GM19372 (cell line): ENCODE measurements at regions not wholly inside any gene's neighbourhood (a gene's known extent, or its start where the extent isn't known, plus 50 kb on each side); places are given as distances from the start of the nearest gene placed in this dataset.
"Not testable (repeated sequence)": the region's sequence is repeated elsewhere in the genome, so short reads cannot be mapped to it uniquely, and the experiment has no call there.

Experiments used
- ATAC-seq: cut with Tn5 transposase; IDR thresholded peaks from one replicate; pipeline ENCODE4 v1.9.1; 2021; ENCODE audit warnings: mild to moderate bottlenecking, low read depth, moderate library complexity; ENCODE audit not compliant: unreplicated experiment

- no peak for ATAC-seq
Measured at GRCh38 chrX:45845142-45845541, 644.5 kb upstream of the DIPK2B start.

GRCh38 chrX:45843518-45843917 is 642.8 kb upstream of the DIPK2B start:
- ATAC-seq, result no peak

- ATAC-seq, result no peak
Measured at GRCh38 chrX:45842926-45843315, 642.2 kb upstream of the DIPK2B start.

GRCh38 chrX:45842207-45842925 is 641.7 kb upstream of the DIPK2B start:
- no peak for ATAC-seq

GRCh38 chrX:45840411-45840950 is 639.8 kb upstream of the DIPK2B start:
- no peak for ATAC-seq

- ATAC-seq, result no peak
Measured at GRCh38 chrX:45830343-45830742, 629.7 kb upstream of the DIPK2B start.

- ATAC-seq, result no peak
Measured at GRCh38 chrX:45824471-45824870, 623.8 kb upstream of the DIPK2B start.

- no peak for ATAC-seq
Measured at GRCh38 chrX:45823536-45823935, 622.9 kb upstream of the DIPK2B start.

- no peak for ATAC-seq
Measured at GRCh38 chrX:45822124-45822523, 621.4 kb upstream of the DIPK2B start.

- ATAC-seq, result no peak
Measured at GRCh38 chrX:45818913-45819312, 618.2 kb upstream of the DIPK2B start.

- no peak for ATAC-seq
Measured at GRCh38 chrX:45815441-45815840, 614.8 kb upstream of the DIPK2B start.

GRCh38 chrX:45811326-45811725 is 610.6 kb upstream of the DIPK2B start:
- no peak for ATAC-seq

- ATAC-seq, result no peak
Measured at GRCh38 chrX:45807572-45808425, 607.1 kb upstream of the DIPK2B start.

GRCh38 chrX:45806410-45807121 is 605.9 kb upstream of the DIPK2B start:
- peak; percentile 69 for ATAC-seq

- ATAC-seq, result no peak
Measured at GRCh38 chrX:45804276-45804675, 603.6 kb upstream of the DIPK2B start.

GRCh38 chrX:45803383-45803921 is 602.8 kb upstream of the DIPK2B start:
- ATAC-seq, result no peak

GRCh38 chrX:45801554-45801953 is 600.9 kb upstream of the DIPK2B start:
- no peak for ATAC-seq

- not testable (repeated sequence) for ATAC-seq
Measured at GRCh38 chrX:45800746-45801453, 600.2 kb upstream of the DIPK2B start.

GRCh38 chrX:45799576-45799975 is 598.9 kb upstream of the DIPK2B start:
- no peak for ATAC-seq

- no peak for ATAC-seq
Measured at GRCh38 chrX:45795546-45795945, 594.9 kb upstream of the DIPK2B start.
